HL-60 (cell line): ENCODE measurements at regions not wholly inside any gene's neighbourhood (a gene's known extent, or its start where the extent isn't known, plus 50 kb on each side); places are given as distances from the start of the nearest gene placed in this dataset.

Source experiments
- DNase-seq, 2 experiments: peaks; one replicate each; pipeline ENCODE4 v3.0.0-alpha.2; 2010 to 2020; ENCODE audit warnings: low read depth in 1 of 2, low spot score in 1 of 2
- H3K27ac ChIP-seq: fragments of 250-450 bp; sonication (Bioruptor Pico); replicated peaks from 2 replicates; pipeline ENCODE4 v1.5.1; 2020; ENCODE audit warnings: mild to moderate bottlenecking, moderate library complexity
- H3K27me3 ChIP-seq: fragments of 250-450 bp; sonication (Bioruptor Pico); 2 replicates; pipeline ENCODE4 v1.5.1; 2021; ENCODE audit warnings: mild to moderate bottlenecking, moderate library complexity; ENCODE audit not compliant: insufficient read depth, poor library complexity, severe bottlenecking
- H3K4me3 ChIP-seq: replicated peaks from 2 replicates; pipeline ENCODE4 v1.5.1; 2011; ENCODE audit warnings: mild to moderate bottlenecking, control low read depth, low read length; ENCODE audit not compliant: insufficient read depth
- CTCF ChIP-seq: IDR thresholded peaks from one replicate; pipeline ENCODE4 v1.5.1; 2011; ENCODE audit warnings: low read length, control low read depth, inconsistent platforms; ENCODE audit not compliant: insufficient read depth
- GABPA ChIP-seq: IDR thresholded peaks from 2 replicates; pipeline ENCODE4 v1.6.1; 2012; ENCODE audit warnings: low read depth
- POLR2AphosphoS5 ChIP-seq: IDR thresholded peaks from 2 replicates; pipeline ENCODE4 v1.6.1; 2012; ENCODE audit warnings: low read depth
- REST ChIP-seq: IDR thresholded peaks from 2 replicates; pipeline ENCODE4 v1.6.1; 2012; ENCODE audit warnings: low read depth; ENCODE audit not compliant: insufficient replicate concordance
- SPI1 ChIP-seq: IDR thresholded peaks from 2 replicates; pipeline ENCODE4 v1.6.1; 2012; ENCODE audit warnings: low read depth, mild to moderate bottlenecking, borderline replicate concordance

GRCh38 chr2:117603060-117603459, 211.4 kb upstream of the DDX18 start:
- no peaks in the 10 kb centered on the region for H3K27me3 ChIP-seq
- H3K4me3 ChIP-seq, result no peak overlapping the region
- no peak for DNase-seq
- H3K27ac ChIP-seq, result no peak overlapping the region
- TF ChIP-seq POLR2AphosphoS5 (no peak), REST (no peak), GABPA (no peak), CTCF (no peak)

GRCh38 chr2:117603567-117603966, 210.9 kb upstream of the DDX18 start:
- Histone ChIP-seq H3K4me3 (no peak overlapping the region), H3K27me3 (no peaks in the 10 kb centered on the region), H3K27ac (no peak overlapping the region)
- DNase-seq, result no peak
- TF ChIP-seq REST (no peak), GABPA (no peak), SPI1 (no peak), CTCF (no peak), POLR2AphosphoS5 (no peak)

GRCh38 chr2:117607202-117607601, 207.3 kb upstream of the DDX18 start:
- no peaks in the 10 kb centered on the region for H3K27me3 ChIP-seq
- no peak overlapping the region for H3K4me3 ChIP-seq
- TF ChIP-seq CTCF (no peak), POLR2AphosphoS5 (no peak)
- no peak overlapping the region for H3K27ac ChIP-seq
- DNase-seq, result no peak

GRCh38 chr2:117613101-117613500, 201.4 kb upstream of the DDX18 start:
- no peaks in the 10 kb centered on the region for H3K27me3 ChIP-seq
- DNase-seq, result no peak
- no peak overlapping the region for H3K4me3 ChIP-seq
- TF ChIP-seq SPI1, result no peak
- no peak overlapping the region for H3K27ac ChIP-seq

- TF ChIP-seq GABPA, result no peak
- TF ChIP-seq REST, result no peak
- no peak for TF ChIP-seq POLR2AphosphoS5
- no peak for TF ChIP-seq CTCF
- TF ChIP-seq SPI1, result no peak
- no peak overlapping the region for H3K27ac ChIP-seq
- no peak for DNase-seq
- H3K27me3 ChIP-seq, result no peaks in the 10 kb centered on the region
- no peak overlapping the region for H3K4me3 ChIP-seq
Observed at GRCh38 chr2:117614296-117614695, 200.2 kb upstream of the DDX18 start.
